ENCODE measurements at regions not wholly inside any gene's neighbourhood (a gene's known extent, or its start where the extent isn't known, plus 50 kb on each side); places are given as distances from the start of the nearest gene placed in this dataset.
"Not testable (repeated sequence)": the region's sequence is repeated elsewhere in the genome, so short reads cannot be mapped to it uniquely, and the experiment has no call there.

GRCh38 chr11:134975866-134976376 is 563.9 kb upstream of the B3GAT1 start:
- no peak for TF ChIP-seq CTCF (IDR thresholded peaks at IDR 0.05; ENCODE audit: low read length, missing control alignments)
- no peak for DNase-seq (ENCODE audit: low read depth)
- no peak overlapping the region for H3K4me3 ChIP-seq (replicated peaks; ENCODE audit: low read depth, low read length)

GRCh38 chr11:134973801-134974200 is 561.8 kb upstream of the B3GAT1 start:
- no peak overlapping the region for H3K4me3 ChIP-seq (replicated peaks; ENCODE audit: low read depth, low read length)
- no peak for TF ChIP-seq CTCF (IDR thresholded peaks at IDR 0.05; ENCODE audit: low read length, missing control alignments)
- DNase-seq (ENCODE audit: low read depth): no peak

- TF ChIP-seq CTCF (IDR thresholded peaks at IDR 0.05; ENCODE audit: low read length, missing control alignments): no peak
- H3K4me3 ChIP-seq (replicated peaks; ENCODE audit: low read depth, low read length): no peak overlapping the region
- DNase-seq (ENCODE audit: low read depth): no peak
These were observed 559.3 kb upstream of the B3GAT1 start for GRCh38 chr11:134971381-134971780.

DNA sequence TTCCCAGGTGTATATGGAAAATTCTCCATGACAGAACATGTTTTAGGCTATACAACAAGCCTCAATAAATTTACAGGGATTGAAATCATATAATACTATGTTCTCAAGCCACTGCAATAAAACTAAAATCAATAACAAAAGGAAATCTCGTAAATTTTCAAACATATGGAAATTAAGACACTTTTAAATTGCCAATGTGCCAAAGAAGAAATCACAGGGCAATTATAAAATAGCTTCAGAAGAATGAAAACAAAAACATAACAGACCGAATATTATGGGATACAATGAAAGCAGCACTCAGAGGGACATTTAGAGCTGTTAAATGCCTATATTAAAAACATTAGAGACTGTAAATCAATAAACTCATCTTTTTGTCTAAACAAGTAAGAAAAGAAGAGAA is 555.7 kb upstream of the B3GAT1 start:
- no peak overlapping the region for H3K4me3 ChIP-seq (replicated peaks; ENCODE audit: low read depth, low read length)
- no peak for DNase-seq (ENCODE audit: low read depth)
- TF ChIP-seq CTCF (IDR thresholded peaks at IDR 0.05; ENCODE audit: low read length, missing control alignments): no peak

DNA sequence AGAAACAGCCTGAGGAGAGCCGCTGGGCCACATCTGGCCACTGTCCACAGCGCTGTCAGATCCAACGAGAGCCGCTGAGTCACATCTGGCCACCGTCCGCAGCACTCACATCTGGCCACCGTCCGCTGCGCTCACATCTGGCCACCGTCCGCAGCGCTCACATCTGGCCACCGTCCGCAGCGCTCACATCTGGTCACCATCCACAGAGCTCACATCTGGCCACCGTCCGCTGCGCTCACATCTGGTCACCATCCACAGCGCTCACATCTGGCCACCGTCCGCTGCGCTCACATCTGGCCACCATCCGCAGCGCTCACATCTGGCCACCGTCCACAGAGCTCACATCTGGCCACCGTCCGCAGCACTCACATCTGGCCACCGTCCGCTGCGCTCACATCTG is 549.3 kb upstream of the B3GAT1 start:
- not testable (repeated sequence) for H3K4me3 ChIP-seq (replicated peaks; ENCODE audit: low read depth, low read length); DNase-seq (ENCODE audit: low read depth)

- TF ChIP-seq CTCF (IDR thresholded peaks at IDR 0.05; ENCODE audit: low read length, missing control alignments): no peak
- no peak overlapping the region for H3K4me3 ChIP-seq (replicated peaks; ENCODE audit: low read depth, low read length)
- no peak for DNase-seq (ENCODE audit: low read depth)
These were observed 546.8 kb upstream of the B3GAT1 start for GRCh38 chr11:134958870-134959269.

- DNase-seq (ENCODE audit: low read depth): no peak
- H3K4me3 ChIP-seq (replicated peaks; ENCODE audit: low read depth, low read length): no peak overlapping the region
- TF ChIP-seq CTCF (IDR thresholded peaks at IDR 0.05; ENCODE audit: low read length, missing control alignments): no peak
These were observed 546.2 kb upstream of the B3GAT1 start for GRCh38 chr11:134958336-134958640.

All from fibroblast of pulmonary artery (primary cell).